GM06990 (cell line): ENCODE measurements at regions not wholly inside any gene's neighbourhood (a gene's known extent, or its start where the extent isn't known, plus 50 kb on each side); places are given as distances from the start of the nearest gene placed in this dataset.

Experiments used
- DNase-seq: peaks from one replicate; pipeline ENCODE4 v3.0.0-alpha.2; 2011; ENCODE audit not compliant: insufficient read length; ENCODE audit errors: extremely low read depth
- H3K27me3 ChIP-seq: replicated peaks from 2 replicates; pipeline ENCODE4 v1.6.0; 2011; ENCODE audit warnings: low read length; ENCODE audit not compliant: control insufficient read depth, insufficient read depth
- H3K36me3 ChIP-seq: 2 replicates; pipeline ENCODE4 v1.5.1; 2011; ENCODE audit warnings: low read length; ENCODE audit not compliant: control insufficient read depth, insufficient read depth
- H3K4me3 ChIP-seq: replicated peaks from 2 replicates; pipeline ENCODE4 v1.5.1; 2011; ENCODE audit warnings: low read depth, mild to moderate bottlenecking, control low read depth, low read length
- TF ChIP-seq, protein P1 (sequence below): IDR thresholded peaks from 2 replicates; pipeline ENCODE4 v1.5.1; 2011; ENCODE audit warnings: low read length, control low read depth, mild to moderate bottlenecking, inconsistent platforms; ENCODE audit not compliant: insufficient read depth, poor library complexity, severe bottlenecking

DNA sequence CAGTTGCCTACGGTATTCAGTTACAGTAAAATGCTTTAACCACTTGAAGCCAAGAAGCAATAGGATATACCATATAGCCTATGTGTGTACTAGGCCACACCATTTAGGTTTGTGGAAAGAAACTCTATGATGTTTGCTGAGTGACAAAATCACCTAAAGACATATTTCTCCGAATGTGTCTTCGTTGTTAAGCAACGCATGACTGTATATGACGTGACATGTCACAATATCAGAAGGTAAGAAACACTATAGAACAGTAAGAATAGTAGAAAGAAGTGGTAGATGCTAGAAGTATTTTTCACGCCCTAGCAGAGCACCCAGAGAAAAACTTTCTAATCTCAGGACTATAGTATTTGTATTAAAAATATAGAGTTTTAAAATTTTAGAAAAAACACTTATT is 1188.2 kb upstream of the B3GALT2 start:
- no peaks in the 10 kb centered on the region for H3K27me3 ChIP-seq
- H3K36me3 ChIP-seq, result no peaks in the 10 kb centered on the region
- no peak for DNase-seq
- TF ChIP-seq, protein P1, sequence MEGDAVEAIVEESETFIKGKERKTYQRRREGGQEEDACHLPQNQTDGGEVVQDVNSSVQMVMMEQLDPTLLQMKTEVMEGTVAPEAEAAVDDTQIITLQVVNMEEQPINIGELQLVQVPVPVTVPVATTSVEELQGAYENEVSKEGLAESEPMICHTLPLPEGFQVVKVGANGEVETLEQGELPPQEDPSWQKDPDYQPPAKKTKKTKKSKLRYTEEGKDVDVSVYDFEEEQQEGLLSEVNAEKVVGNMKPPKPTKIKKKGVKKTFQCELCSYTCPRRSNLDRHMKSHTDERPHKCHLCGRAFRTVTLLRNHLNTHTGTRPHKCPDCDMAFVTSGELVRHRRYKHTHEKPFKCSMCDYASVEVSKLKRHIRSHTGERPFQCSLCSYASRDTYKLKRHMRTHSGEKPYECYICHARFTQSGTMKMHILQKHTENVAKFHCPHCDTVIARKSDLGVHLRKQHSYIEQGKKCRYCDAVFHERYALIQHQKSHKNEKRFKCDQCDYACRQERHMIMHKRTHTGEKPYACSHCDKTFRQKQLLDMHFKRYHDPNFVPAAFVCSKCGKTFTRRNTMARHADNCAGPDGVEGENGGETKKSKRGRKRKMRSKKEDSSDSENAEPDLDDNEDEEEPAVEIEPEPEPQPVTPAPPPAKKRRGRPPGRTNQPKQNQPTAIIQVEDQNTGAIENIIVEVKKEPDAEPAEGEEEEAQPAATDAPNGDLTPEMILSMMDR, result no peak
- H3K4me3 ChIP-seq, result no peak overlapping the region

DNA sequence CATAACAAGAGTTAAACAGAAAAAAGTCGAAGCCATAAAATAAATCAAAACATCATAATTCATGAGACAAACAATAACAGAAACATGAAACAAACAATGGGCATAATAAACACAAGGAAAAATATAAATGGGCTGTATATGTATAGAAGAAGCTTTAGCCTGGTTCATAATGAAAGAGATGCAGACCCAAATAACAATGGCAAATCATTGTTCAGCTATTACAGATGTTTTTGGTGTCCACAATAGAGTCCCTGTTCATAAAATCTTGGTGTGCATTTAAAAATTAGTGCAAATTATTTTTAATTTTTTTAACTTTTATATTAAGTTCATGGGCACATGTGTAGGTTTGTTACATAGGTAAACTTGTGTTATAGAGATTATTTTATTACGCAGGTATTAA is 1185.9 kb upstream of the B3GALT2 start:
- TF ChIP-seq, protein P1, result no peak
- no peak for DNase-seq
- no peaks in the 10 kb centered on the region for H3K27me3 ChIP-seq
- no peak overlapping the region for H3K4me3 ChIP-seq
- H3K36me3 ChIP-seq, result no peaks in the 10 kb centered on the region

DNA sequence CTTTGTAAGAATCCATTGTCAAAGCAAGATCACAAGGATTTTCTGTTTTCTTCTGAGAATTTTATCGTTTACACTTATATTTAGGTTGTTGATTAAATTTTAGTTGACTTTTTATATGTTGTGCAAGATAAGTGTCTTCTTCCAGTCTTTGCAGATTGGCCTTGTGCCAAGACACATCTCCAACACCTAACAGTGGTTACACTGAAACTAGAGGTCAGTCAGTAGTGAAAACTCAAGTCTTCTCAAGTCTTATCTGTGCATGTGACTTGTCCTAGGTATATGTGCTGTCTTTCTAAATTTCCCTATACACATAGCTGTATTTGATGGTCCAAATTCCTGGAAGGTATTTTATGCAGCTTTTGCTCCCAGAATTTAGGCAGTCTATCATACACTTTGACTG is 1183.2 kb upstream of the B3GALT2 start:
- Histone ChIP-seq H3K36me3 (no peaks in the 10 kb centered on the region), H3K27me3 (no peaks in the 10 kb centered on the region), H3K4me3 (no peak overlapping the region)
- DNase-seq, result no peak
- TF ChIP-seq, protein P1, result no peak

DNA sequence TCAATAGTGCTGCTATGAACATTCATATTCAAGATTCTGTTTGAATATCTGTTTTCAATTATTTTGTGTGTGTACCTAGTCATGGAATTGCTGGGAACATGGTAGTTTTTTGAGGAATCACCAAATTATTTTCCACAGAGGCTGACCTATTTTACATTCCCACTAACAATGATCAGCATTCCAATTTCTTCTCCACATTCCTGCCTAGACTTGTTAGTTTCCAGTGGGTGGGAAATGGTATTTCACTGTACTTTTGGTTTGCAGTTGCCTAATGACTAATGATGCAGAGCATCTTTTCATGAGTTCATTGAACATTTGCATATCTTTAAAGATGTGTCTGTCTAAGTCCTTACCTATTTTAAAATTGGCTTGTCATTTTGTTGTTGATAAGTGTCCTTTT is 1182.6 kb upstream of the B3GALT2 start:
- no peak overlapping the region for H3K4me3 ChIP-seq
- TF ChIP-seq, protein P1, result no peak
- no peaks in the 10 kb centered on the region for H3K27me3 ChIP-seq
- H3K36me3 ChIP-seq, result no peaks in the 10 kb centered on the region
- DNase-seq, result no peak

DNA sequence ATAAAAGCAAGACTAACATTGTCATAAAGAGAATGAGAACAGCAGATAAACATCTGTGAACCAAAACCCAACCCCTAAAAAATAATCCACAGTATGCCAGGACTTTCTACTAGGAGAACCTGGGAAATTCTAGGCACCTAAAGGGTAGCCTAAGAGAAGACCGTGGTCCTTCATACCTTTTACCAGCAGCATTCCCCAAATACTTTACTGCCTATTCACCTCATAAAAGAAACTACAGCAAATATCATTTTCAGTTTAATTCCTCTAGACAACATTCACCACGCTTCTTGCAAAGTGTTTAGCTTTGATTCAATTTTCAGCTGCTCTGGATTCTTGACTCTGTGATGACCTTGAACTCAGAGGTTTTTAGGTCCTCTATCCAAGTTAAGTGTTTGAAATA is 1180.7 kb upstream of the B3GALT2 start:
- TF ChIP-seq, protein P1, result no peak
- no peak for DNase-seq

DNA sequence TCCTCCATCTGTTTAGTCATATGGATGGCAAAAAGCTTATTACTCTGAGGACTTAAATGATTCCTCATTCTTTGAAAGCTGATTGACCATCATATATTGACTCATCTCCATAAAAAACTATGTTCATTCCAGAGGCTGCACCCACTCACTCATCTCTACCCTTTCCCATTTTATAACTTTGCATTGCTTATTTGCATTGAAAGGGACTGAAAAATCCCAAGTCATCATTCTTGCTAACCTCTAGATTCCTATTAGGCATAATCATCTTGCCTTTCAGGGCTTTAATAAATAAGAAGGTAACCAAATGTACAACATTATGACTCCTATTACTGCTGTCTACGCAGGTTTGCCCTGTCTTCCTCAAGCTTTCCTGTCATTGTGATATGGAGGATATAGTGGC is 1180.3 kb upstream of the B3GALT2 start:
- DNase-seq, result no peak
- H3K4me3 ChIP-seq, result no peak overlapping the region
- TF ChIP-seq, protein P1, result no peak
- no peaks in the 10 kb centered on the region for H3K27me3 ChIP-seq
- H3K36me3 ChIP-seq, result no peaks in the 10 kb centered on the region

More for the DNA sequence above, 1180.7 kb upstream of the B3GALT2 start:
- Histone ChIP-seq H3K36me3 (no peaks in the 10 kb centered on the region), H3K27me3 (no peaks in the 10 kb centered on the region), H3K4me3 (no peak overlapping the region)
